Mesodermal cell (in vitro differentiated cells): ENCODE measurements at regions not wholly inside any gene's neighbourhood (a gene's known extent, or its start where the extent isn't known, plus 50 kb on each side); places are given as distances from the start of the nearest gene placed in this dataset.
"Not testable (repeated sequence)": the region's sequence is repeated elsewhere in the genome, so short reads cannot be mapped to it uniquely, and the experiment has no call there.

Experiments used
- H3K27ac ChIP-seq: 2 replicates; pipeline ENCODE4 v1.7.0; 2013; ENCODE audit warnings: mild to moderate bottlenecking, low read depth, low read length, moderate library complexity; ENCODE audit not compliant: severe bottlenecking
- H3K36me3 ChIP-seq: 2 replicates; pipeline ENCODE4 v1.7.1; 2013; ENCODE audit warnings: mild to moderate bottlenecking, low read length, moderate library complexity; ENCODE audit not compliant: control insufficient read depth, insufficient read depth
- H3K4me1 ChIP-seq: one replicate; pipeline ENCODE4 v1.7.1; 2013; ENCODE audit warnings: mild to moderate bottlenecking, low read length; ENCODE audit not compliant: insufficient read depth, control insufficient read depth, poor library complexity, severe bottlenecking
- H3K4me3 ChIP-seq: 2 replicates; pipeline ENCODE4 v1.7.0; 2013; ENCODE audit warnings: low read length, control low read depth, mild to moderate bottlenecking; ENCODE audit not compliant: insufficient read depth, poor library complexity, severe bottlenecking; ENCODE audit errors: extremely low read depth
- H3K9me3 ChIP-seq: 2 replicates; pipeline ENCODE4 v1.7.1; 2013; ENCODE audit warnings: mild to moderate bottlenecking, low read length, moderate library complexity; ENCODE audit not compliant: control insufficient read depth
- WGBS, 2 experiments: methylation state at CpG; one replicate each; pipeline ENCODE4 v1.1.5; 2013; ENCODE audit warnings: missing lambda C conversion rate in 2 of 2; ENCODE audit not compliant: insufficient coverage in 2 of 2; 5-methylcytosine and 5-hydroxymethylcytosine counted together

DNA sequence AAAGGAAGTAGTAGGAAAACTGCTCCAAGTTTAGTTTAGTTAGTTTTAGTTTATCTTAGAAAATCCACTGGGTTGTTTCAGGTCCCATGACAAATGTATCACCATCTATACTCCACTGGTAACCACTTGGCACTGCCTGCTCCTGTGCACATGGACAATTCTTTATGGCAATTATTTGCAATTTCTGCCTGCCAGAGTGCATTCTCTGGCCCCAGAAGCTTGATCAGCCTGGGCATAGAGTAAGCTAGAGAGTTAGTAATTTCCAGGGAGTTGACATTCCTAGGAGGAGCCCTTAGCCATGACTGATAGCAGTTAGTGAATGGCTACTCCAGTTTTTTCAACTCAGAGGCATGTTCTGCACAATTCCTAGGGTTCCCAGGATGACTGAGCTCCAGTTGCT lies 203.2 kb upstream of the FGF13 start:
- Histone ChIP-seq H3K36me3 (no peaks in the 10 kb centered on the region), H3K4me1 (no peaks in the 10 kb centered on the region), H3K9me3 (no peaks in the 10 kb centered on the region)

DNA sequence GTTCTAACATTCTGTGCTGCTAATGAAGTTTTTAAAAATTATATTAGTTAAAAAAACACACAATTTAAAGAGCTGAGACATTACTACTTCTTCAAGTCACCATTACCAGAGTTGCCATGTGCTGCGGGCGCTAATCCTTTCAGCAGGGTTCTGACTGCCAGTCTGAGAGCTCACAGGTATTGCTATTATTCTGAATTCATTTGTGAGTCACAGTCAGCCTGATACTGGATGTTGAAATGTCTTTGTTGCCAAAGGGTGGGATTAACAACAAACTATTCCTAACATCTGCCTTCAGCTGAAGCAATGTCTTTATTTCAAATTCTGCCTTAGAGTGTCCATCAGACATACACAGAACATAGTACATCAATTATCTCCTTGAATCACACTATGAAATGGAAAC lies 197.1 kb upstream of the FGF13 start:
- Histone ChIP-seq H3K4me3 (no peak overlapping the region), H3K36me3 (no peaks in the 10 kb centered on the region), H3K4me1 (peaks cover 4% of the 10 kb centered on the region), H3K27ac (no peak overlapping the region), H3K9me3 (no peaks in the 10 kb centered on the region)
- no CpG with 5 or more reads among the region's 2 CpGs for WGBS, 2 experiments

More for the DNA sequence above, 203.2 kb upstream of the FGF13 start:
- Histone ChIP-seq H3K27ac (no peak overlapping the region), H3K4me3 (no peak overlapping the region)

DNA sequence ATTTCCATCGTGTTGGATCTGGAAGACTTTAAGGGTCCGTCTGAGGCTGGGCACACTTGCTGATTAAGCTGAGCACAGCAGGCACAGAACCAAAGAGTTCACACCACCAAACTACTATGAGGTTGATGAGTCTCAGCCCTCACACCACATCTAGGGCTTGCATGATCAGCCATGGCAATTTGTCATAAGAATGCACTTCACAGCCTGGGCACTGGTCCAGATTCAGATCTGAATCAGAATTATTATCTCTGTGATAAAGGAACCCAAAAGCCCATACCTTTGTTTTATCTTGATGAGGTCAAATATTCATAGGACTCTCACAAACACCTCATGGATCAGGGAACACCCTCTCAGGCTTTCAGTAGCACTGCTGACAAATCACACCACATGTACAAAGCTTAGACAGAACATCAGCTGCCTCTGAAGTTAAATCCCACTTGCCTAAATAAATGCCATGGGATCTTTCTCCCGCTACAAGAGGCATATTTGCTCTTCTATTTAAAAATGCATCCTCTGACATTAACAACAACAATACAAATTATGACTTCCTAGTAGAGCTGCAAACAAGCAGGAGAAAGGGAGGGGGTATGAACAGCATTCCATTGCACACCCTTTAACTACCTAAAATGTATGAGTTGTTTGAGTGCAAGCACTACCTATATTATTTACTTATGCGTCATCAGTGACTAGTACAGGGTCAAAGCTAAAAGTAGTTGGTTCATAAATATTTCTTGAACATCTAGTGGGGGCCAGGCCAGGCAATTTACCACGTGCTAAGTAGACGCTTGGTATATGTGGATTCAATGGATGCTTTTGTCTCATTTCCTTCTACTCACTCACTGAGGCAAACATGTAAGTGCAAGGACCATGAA lies 186.3 kb upstream of the FGF13 start:
- no peak overlapping the region for H3K27ac ChIP-seq
- WGBS, 2 experiments: 100% methylated on average over 1 of the region's 6 CpGs
- no peaks in the 10 kb centered on the region for H3K36me3 ChIP-seq
- no peaks in the 10 kb centered on the region for H3K4me1 ChIP-seq
- no peaks in the 10 kb centered on the region for H3K9me3 ChIP-seq
- H3K4me3 ChIP-seq: no peak overlapping the region

DNA sequence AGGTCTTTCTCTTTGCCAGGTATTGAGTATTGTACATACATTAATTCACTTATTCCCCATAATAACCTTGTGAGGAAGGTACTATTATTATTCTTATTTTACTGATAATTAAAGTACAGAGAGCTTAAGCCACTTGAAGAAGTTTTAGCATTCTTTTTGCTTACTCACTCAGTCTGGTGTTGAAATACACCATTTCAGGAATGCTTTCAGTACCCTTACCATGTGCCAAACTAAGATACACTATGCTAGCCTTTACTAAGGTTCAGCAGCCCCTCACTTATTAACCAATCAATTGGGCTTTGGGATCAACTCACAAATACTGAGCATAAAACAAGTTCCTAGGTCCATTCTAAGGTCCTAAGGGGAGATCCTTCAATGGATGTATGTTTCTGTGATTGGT lies 179.0 kb upstream of the FGF13 start:
- H3K9me3 ChIP-seq: no peaks in the 10 kb centered on the region
- no peak overlapping the region for H3K27ac ChIP-seq
- H3K36me3 ChIP-seq: no peaks in the 10 kb centered on the region
- H3K4me1 ChIP-seq: no peaks in the 10 kb centered on the region
- H3K4me3 ChIP-seq: no peak overlapping the region

DNA sequence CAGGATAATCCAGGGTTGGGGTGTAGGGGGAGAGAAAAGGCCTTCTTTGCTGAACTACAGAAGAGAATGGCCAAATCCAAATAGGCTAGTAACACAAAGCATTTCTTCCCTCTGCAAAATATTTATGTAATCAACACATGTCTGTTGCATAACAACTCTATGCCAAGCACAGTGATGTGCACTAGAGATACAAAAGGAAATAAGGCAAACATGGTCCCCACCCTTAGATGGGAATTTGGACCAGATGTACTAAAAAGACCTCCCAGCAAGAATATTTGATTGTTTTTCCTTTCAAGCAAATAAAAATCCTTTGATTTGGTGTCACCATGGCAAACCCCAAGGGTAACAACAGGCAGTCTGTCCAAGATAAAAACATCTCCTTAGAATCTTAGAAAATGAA lies 177.6 kb upstream of the FGF13 start:
- H3K4me3 ChIP-seq: no peak overlapping the region
- no peaks in the 10 kb centered on the region for H3K36me3 ChIP-seq
- H3K9me3 ChIP-seq: no peaks in the 10 kb centered on the region
- H3K4me1 ChIP-seq: no peaks in the 10 kb centered on the region
- H3K27ac ChIP-seq: no peak overlapping the region

DNA sequence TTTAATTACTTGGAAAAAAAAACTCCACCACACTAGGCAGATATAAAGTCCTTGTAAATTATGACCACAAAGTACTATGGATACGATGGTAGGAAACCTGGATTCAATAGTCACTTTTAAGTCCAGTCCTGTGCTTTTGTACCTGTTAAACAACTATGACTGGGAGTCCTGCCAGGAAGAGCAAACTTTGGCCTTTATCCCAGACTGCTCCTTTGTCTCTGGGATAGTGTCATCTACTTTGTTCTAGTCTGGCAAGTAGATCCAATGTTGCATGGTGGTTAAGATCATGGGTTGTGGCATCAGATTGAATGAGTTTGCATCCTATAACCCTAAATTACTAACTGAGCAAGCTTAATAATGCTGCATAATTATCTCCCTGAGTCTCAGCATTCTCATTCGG lies 175.3 kb upstream of the FGF13 start:
- Histone ChIP-seq H3K27ac (no peak overlapping the region), H3K4me1 (no peaks in the 10 kb centered on the region), H3K36me3 (no peaks in the 10 kb centered on the region), H3K4me3 (no peak overlapping the region), H3K9me3 (no peaks in the 10 kb centered on the region)
- 100% methylated on average over 1 of the region's 2 CpGs; no CpG with 5 or more reads in 1 of the 2 experiments for WGBS, 2 experiments

DNA sequence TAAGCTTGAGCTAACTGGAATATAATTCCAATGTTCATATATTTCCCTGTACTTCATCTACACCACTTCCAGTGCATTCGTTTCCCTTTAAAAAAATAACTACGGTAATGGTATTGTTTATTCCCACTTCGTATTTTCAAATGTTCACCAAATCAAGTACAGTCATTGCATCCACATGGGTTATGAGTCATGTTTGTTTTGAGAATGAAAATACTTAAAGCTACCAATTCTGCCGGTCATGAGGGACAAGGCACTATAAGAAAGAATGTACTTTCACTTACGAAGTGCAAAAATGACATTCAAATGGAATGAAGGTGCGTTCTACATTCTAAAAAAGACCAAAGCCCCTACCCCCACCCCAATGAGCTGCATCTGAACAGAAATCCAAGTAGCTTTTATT lies 174.4 kb upstream of the FGF13 start:
- WGBS, 2 experiments: 100% methylated on average over 1 of the region's 6 CpGs; no CpG with 5 or more reads in 1 of the 2 experiments
- Histone ChIP-seq H3K4me1 (no peaks in the 10 kb centered on the region), H3K36me3 (no peaks in the 10 kb centered on the region), H3K4me3 (no peak overlapping the region), H3K27ac (no peak overlapping the region), H3K9me3 (no peaks in the 10 kb centered on the region)

DNA sequence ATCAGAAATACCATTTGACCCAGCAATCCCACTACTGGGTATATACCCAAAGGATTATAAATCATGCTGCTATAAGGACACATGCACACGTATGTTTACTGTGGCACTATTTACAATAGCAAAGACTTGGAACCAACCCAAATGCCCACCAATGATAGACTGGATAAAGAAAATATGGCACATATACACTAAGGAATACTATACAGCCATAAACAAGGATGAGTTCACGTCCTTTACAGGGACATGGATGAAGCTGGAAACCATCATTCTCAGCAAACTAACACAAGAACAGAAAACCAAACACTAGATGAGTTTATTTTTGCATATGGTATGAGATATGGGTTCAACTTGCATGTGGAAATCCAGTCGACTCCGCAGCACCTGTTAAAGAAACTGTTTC lies 168.8 kb upstream of the FGF13 start:
- H3K9me3 ChIP-seq, H3K27ac ChIP-seq, H3K4me3 ChIP-seq, H3K36me3 ChIP-seq, H3K4me1 ChIP-seq: not testable (repeated sequence)
- WGBS, 2 experiments: no CpG with 5 or more reads among the region's 4 CpGs

DNA sequence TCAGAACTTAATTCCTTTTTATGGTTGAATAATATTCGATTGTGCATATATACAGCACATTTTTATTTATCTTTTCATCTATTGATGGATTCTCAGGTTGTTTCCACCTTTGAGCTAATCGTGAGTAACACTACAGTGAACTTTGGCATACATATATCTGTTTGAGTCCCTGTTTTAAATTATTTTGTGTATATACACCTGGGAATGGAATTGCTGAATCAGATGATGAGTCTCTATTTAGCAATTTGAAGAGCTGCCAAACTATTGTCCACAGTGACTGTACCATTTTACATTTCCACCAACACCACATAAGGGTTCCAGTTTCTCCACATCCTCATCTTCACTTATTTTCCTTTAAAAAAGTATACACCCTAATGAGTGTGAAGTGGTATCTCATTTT lies 166.2 kb upstream of the FGF13 start:
- H3K9me3 ChIP-seq: no peaks in the 10 kb centered on the region
- no peak overlapping the region for H3K27ac ChIP-seq
- no peaks in the 10 kb centered on the region for H3K36me3 ChIP-seq
- peaks cover 3% of the 10 kb centered on the region for H3K4me1 ChIP-seq
- no CpG with 5 or more reads among the region's 2 CpGs for WGBS, 2 experiments
- H3K4me3 ChIP-seq: no peak overlapping the region

DNA sequence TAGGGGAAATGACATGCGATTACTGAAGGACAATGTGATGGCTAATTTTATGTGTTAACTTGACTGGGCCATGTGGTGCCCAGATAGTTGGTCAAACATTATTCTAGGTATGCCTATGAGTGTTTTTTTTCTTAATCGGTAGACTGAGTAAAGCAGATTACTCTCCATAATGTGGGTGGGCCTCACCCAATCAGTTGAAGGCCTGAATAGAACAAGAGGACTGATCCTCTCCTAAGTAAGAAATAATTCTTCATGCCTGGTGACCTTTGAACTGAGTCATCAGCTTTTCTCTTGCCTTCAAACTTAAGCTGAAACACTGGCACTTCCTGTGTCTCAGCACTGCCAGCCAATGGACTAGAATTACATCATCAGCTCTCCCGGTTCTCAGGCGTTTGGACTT lies 164.0 kb upstream of the FGF13 start:
- Histone ChIP-seq H3K4me3 (no peak overlapping the region), H3K9me3 (no peaks in the 10 kb centered on the region), H3K36me3 (no peaks in the 10 kb centered on the region), H3K4me1 (peaks cover 3% of the 10 kb centered on the region), H3K27ac (no peak overlapping the region)
- 74 to 100% methylated on average over 2 to 3 of the region's 4 CpGs for WGBS, 2 experiments

DNA sequence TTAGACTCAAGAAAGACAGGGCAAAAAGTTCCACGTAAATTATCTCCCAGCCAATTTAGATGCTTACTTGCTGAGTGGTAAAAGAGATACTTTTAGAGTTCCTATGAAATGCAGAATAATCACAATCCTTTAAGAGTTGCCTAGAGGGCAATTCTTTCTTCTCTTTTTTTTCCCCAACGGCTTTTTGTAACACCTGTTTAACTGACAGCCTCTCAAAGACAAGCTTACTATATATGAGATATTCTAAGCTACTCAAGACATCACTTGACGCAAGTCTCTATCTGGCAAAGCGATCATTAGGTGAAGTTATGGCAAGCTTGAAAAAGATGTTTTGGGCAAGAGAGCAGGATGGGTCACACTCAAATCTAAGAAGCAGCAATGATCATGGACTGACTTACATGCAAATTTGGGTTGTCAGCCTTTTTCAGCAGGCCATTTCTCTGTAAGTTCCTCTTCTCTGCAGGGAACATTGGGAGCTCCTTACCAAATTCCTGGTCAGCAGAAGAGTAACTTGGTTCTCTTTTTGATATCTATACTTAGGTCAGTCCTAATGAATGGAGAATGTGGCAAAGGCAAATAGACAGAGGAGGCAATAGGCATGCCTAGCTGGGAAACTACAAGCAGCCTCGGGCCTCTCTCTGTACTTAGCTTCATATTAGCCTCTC lies 162.9 kb upstream of the FGF13 start:
- no peaks in the 10 kb centered on the region for H3K36me3 ChIP-seq
- WGBS, 2 experiments: 89% methylated on average over 2 of the region's 5 CpGs; no CpG with 5 or more reads in 1 of the 2 experiments
- no peak overlapping the region for H3K4me3 ChIP-seq
- H3K9me3 ChIP-seq: no peaks in the 10 kb centered on the region
- no peak overlapping the region for H3K27ac ChIP-seq
- H3K4me1 ChIP-seq: peaks cover 3% of the 10 kb centered on the region
